IPS-15b (cell line): ENCODE measurements at regions not wholly inside any gene's neighbourhood (a gene's known extent, or its start where the extent isn't known, plus 50 kb on each side); places are given as distances from the start of the nearest gene placed in this dataset.
"Not testable (repeated sequence)": the region's sequence is repeated elsewhere in the genome, so short reads cannot be mapped to it uniquely, and the experiment has no call there.

Source experiments
- H3K27me3 ChIP-seq: one replicate; pipeline ENCODE4 v1.6.1; 2013; ENCODE audit warnings: low read length; ENCODE audit not compliant: control insufficient read depth, insufficient read depth
- H3K36me3 ChIP-seq: one replicate; pipeline ENCODE4 v1.6.1; 2013; ENCODE audit warnings: low read length; ENCODE audit not compliant: control insufficient read depth, insufficient read depth
- H3K4me1 ChIP-seq: one replicate; pipeline ENCODE4 v1.6.1; 2013; ENCODE audit warnings: mild to moderate bottlenecking, low read length; ENCODE audit not compliant: control insufficient read depth, insufficient read depth
- H3K4me3 ChIP-seq: one replicate; pipeline ENCODE4 v1.5.1; 2013; ENCODE audit warnings: low read depth, low read length
- H3K9ac ChIP-seq: one replicate; pipeline ENCODE4 v1.6.1; 2013; ENCODE audit warnings: low read depth, mild to moderate bottlenecking, low read length
- H3K9me3 ChIP-seq: one replicate; pipeline ENCODE4 v1.6.1; 2013; ENCODE audit warnings: mild to moderate bottlenecking, low read length; ENCODE audit not compliant: control insufficient read depth, insufficient read depth

DNA sequence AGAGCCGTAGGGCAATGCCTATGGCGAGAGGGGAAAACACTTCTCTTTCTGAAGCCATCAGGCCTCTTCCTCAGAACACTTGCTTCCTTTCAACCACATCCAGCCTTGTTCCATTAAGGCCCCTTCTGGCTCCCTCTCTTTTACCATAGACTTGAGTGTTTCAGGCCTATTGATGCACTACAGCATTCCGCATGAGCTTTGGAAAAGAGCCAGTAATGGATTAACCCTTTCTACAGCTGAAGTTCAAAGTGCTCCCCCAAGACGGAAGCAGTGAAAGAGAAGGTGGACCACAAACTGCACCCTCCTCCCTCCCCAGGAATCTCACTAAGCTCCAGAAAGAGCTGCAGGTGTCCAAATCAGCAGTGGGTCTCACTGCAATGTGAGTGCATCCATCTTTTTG lies 102.7 kb upstream of the C7orf33 start:
- H3K9ac ChIP-seq: no peak overlapping the region
- no peaks in the 10 kb centered on the region for H3K4me1 ChIP-seq
- H3K9me3 ChIP-seq: peaks cover 4% of the 10 kb centered on the region
- H3K27me3 ChIP-seq: no peaks in the 10 kb centered on the region
- no peak overlapping the region for H3K4me3 ChIP-seq
- no peaks in the 10 kb centered on the region for H3K36me3 ChIP-seq

DNA sequence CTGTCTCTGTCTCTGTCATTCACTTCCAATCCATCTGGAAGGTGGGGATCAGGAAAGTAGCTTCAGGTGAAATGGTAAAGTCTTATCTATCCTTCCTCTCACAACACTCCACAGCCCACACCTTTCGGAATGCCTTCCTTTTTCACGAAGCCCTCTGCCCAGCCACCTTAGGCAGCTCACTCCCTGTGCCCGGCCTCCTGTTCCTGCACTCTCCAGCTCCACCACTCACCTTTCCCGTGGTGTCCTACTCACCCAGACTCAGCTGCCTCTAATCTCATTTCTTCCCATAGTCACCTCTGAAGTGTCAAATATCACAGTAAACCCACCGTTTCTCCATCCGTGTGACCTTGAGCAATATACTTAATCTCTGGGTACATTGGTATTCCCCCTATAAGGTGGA lies 100.9 kb upstream of the C7orf33 start:
- H3K9ac ChIP-seq: no peak overlapping the region
- H3K4me3 ChIP-seq: no peak overlapping the region
- H3K9me3 ChIP-seq: peaks cover 4% of the 10 kb centered on the region
- H3K27me3 ChIP-seq: no peaks in the 10 kb centered on the region
- no peaks in the 10 kb centered on the region for H3K4me1 ChIP-seq
- no peaks in the 10 kb centered on the region for H3K36me3 ChIP-seq

DNA sequence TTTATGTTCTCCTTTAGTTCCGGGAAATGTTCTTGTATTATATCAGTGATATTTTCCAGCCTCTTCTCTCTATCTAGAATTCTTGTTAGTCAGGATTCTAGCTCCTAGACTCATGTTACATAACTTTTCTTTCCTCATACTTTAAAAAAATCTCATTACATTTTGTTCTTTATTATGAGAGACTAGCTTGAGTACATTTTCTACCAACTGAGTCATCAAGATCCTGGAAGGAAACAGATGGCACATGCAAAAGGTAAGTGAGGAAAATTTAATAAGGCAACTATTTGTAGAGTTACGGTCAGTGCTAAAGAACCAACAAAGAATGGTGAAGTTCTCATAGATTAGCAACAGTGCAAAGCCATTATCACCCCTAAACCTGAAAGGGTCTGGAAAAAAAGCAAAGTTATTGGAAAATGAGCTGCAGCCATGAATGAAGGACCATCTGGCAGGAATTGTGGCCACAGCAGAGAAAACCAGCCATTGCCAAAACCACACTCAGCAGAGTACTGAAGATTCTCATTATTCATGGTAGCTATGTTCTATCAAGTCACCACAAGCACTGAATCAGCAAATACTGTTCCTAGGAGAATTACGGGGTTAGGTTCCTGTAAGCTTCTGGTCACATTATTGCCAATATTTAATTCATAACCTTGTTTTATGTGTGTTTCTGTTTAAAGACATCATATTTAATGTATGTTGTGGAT lies 98.3 kb upstream of the C7orf33 start:
- no peak overlapping the region for H3K9ac ChIP-seq
- H3K36me3 ChIP-seq: no peaks in the 10 kb centered on the region
- no peaks in the 10 kb centered on the region for H3K27me3 ChIP-seq
- no peaks in the 10 kb centered on the region for H3K4me1 ChIP-seq
- H3K4me3 ChIP-seq: no peak overlapping the region
- peaks cover 4% of the 10 kb centered on the region for H3K9me3 ChIP-seq

DNA sequence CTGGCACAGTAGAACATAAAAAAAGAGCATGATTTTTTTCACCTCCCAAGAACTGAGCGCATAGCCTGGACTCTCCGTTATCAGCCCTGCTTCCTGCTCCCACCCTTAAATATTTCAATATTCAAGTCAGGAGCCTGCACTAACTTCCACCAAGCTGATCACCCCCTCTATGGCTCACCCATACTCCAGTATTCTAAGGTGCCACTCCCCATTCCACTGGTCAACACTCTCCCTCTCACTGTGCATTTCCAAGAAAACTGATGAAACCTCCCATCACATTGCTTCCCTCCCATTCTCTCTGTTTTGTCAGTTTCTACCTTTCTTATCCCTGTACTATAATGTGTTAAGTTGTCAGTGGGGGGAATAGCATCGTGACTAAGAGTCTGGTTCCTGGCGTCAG lies 95.0 kb upstream of the C7orf33 start:
- H3K9ac ChIP-seq: no peak overlapping the region
- no peak overlapping the region for H3K4me3 ChIP-seq
- H3K27me3 ChIP-seq: no peaks in the 10 kb centered on the region
- H3K4me1 ChIP-seq: no peaks in the 10 kb centered on the region
- H3K9me3 ChIP-seq: peaks cover 4% of the 10 kb centered on the region
- H3K36me3 ChIP-seq: no peaks in the 10 kb centered on the region

DNA sequence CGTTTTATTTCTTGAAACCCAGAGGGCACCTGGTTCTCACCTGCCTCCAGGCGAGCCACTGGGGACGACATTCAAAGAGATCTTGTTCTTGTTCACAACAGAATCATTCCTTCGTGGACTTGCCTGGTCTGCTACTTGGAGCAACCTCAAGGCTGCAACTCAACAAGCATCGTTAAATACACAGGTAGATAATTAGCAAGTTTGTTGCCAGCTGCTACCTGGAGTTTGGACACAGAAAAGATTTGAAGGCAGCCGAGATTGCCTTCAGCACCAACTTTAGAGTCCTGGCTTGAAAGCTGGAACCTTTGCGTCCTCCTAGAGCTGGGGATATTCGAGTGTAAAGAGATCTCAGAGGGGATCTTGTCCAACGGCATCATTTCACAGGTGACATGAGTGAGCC lies 89.6 kb upstream of the C7orf33 start:
- Histone ChIP-seq H3K4me1 (peaks cover 20% of the 10 kb centered on the region), H3K4me3 (peak overlapping the region; percentile 20), H3K9ac (no peak overlapping the region), H3K27me3 (peaks cover 2% of the 10 kb centered on the region), H3K9me3 (no peaks in the 10 kb centered on the region), H3K36me3 (no peaks in the 10 kb centered on the region)

DNA sequence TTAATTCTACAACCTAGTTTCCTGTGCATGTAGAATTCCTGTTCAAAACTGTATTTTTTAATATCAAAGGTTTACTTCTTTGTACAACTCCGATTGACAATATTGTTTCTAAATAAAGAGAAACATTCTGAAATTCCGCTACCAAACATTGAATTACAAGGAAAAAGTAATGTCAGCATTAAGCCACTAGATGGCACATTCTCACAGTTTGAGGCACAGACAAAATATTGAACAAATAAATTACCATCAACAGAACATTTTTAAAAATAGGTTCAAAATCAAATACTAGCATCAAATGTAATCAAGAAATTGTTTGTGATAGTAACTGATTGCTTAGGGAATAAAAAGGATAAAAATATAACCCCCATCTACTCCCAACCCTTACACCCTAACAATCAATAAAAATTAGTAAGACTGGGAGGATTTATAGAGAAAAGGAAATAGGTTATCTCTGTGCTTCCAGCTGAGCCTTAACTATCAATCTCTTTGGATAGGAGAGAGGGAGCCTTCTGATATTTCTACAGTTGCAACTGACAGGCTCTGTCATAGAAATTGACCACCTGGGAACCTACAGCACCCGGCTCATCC lies 86.6 kb upstream of the C7orf33 start:
- Histone ChIP-seq H3K4me3 (no peak overlapping the region), H3K9me3 (no peaks in the 10 kb centered on the region), H3K27me3 (peaks cover 2% of the 10 kb centered on the region), H3K4me1 (peaks cover 20% of the 10 kb centered on the region), H3K9ac (no peak overlapping the region), H3K36me3 (no peaks in the 10 kb centered on the region)

DNA sequence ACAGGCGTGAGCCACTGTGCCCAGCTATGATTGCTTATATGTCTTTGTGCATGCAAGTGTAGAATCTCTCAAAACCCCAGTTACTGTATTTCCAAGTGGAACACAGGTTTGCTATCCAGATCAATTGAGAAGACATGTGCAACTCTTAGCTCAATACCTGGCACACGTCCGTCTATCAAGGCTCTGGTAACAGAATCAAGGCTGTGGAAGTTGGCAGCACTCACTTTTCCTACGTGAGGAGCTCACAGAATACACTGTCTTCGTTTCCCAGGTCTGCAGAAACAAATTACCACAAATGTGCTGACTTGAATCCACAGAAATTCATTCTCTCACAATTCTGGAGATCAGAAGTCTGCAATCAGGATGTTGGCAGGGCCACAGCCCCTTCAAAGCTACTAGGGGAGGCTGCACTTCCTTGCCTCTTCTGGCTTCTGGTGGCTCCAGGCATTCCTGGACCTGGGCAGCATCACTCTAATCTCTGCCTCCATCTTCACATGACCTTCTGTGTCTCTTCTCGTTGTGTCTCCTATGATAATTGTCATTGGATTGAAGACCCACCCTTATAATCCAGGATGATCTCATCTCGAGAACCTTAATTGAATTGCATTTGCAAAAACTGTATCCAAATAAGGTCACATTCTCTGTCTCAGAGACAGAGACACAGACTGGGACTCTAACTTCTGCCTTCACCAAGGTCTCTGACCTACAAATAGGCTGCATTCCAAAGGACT lies 84.8 kb upstream of the C7orf33 start:
- H3K36me3 ChIP-seq: no peaks in the 10 kb centered on the region
- H3K27me3 ChIP-seq: peaks cover 2% of the 10 kb centered on the region
- H3K9ac ChIP-seq: no peak overlapping the region
- no peaks in the 10 kb centered on the region for H3K9me3 ChIP-seq
- no peak overlapping the region for H3K4me3 ChIP-seq
- peaks cover 20% of the 10 kb centered on the region for H3K4me1 ChIP-seq

DNA sequence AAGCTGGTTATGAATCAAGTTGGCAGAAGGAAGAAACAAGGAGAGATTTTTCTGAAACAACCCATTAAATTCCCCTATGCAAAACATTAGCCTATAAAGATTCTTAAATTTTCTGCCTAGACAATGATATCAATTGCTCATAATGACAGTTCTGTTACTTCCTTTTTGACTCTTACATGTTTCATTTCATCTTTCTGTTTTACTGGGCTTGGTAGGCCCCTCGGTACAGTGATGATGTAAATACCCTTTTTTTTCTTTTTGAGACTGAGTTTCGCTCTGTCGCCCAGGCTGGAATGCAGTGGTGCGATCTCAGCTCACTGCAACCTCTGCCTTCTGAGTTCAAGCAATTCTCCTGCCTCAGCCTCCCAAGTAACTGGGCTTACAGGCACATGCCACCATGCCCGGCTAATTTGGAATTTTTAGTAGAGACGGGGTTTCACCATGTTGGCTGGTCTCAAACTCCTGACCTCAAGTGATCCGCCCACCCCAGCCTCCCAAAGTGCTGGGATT lies 83.4 kb upstream of the C7orf33 start:
- not testable (repeated sequence) for H3K27me3 ChIP-seq, H3K9me3 ChIP-seq, H3K9ac ChIP-seq, H3K36me3 ChIP-seq, H3K4me3 ChIP-seq
- H3K4me1 ChIP-seq: peaks cover 14% of the 10 kb centered on the region

DNA sequence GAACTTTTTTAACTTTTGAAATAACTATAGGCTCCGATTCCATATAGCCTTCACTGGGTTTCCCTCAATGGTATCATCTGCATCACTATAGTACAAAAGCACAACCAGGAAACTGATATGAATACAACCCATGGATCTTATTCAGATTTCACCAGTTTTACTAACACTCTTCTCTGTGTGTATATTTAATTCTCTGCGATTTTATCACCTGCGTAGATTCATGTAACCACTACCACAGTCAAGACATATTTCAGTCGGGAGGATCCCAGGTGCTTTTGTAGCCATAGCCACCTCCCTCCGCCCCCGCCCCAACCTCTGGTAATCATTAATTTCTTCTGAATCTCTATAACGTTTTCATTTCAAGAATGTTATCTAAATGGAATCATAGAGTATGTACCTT lies 82.8 kb upstream of the C7orf33 start:
- peaks cover 7% of the 10 kb centered on the region for H3K4me1 ChIP-seq
- H3K9me3 ChIP-seq: no peaks in the 10 kb centered on the region
- no peaks in the 10 kb centered on the region for H3K36me3 ChIP-seq
- peaks cover 2% of the 10 kb centered on the region for H3K27me3 ChIP-seq
- H3K4me3 ChIP-seq: no peak overlapping the region
- H3K9ac ChIP-seq: no peak overlapping the region

DNA sequence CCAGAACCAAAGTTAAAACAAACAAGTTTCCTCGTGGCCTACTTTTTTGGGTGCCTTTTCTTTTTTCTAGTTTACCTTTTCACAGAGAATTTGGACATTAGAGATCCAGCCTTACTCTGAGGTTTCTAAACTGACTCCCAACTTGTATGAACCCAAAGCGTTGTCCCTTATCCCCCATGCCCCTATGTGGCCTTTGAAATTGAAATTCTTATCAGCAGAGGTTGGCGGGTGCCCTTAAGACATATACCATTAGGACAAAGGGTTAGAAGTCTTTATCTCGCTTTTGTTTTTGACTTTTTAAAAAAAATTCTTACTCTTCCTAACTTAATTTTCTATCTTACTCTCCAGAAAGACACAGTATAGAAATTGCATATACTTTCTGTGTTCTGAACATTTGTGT lies 76.3 kb upstream of the C7orf33 start:
- H3K4me1 ChIP-seq: peaks cover 3% of the 10 kb centered on the region
- no peak overlapping the region for H3K9ac ChIP-seq
- no peaks in the 10 kb centered on the region for H3K27me3 ChIP-seq
- no peak overlapping the region for H3K4me3 ChIP-seq
- H3K9me3 ChIP-seq: no peaks in the 10 kb centered on the region
- H3K36me3 ChIP-seq: no peaks in the 10 kb centered on the region

DNA sequence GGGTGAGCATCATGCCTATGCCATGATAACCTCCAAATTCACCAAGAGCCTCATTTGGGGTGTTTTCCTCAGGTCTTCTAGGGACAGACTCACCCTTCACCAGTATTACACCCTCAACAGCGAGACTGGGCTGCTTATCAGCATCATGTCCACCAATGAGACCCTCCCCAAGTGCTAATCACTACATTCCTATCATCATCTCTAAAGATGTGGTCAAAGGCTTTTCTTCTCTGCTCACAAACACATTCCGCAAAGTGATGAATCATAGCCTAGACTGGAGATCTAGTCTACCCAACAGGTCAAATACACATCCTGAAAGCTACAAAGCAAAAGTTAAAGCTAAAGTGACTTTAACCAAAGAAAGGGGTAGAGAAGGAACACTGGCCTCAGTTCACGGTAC lies 75.3 kb upstream of the C7orf33 start:
- Histone ChIP-seq H3K27me3 (no peaks in the 10 kb centered on the region), H3K4me1 (peaks cover 3% of the 10 kb centered on the region), H3K4me3 (no peak overlapping the region), H3K9ac (no peak overlapping the region), H3K36me3 (no peaks in the 10 kb centered on the region), H3K9me3 (no peaks in the 10 kb centered on the region)
